B cell (primary cell): ENCODE measurements at regions not wholly inside any gene's neighbourhood (a gene's known extent, or its start where the extent isn't known, plus 50 kb on each side); places are given as distances from the start of the nearest gene placed in this dataset.
"Not testable (repeated sequence)": the region's sequence is repeated elsewhere in the genome, so short reads cannot be mapped to it uniquely, and the experiment has no call there.

Source experiments
- ATAC-seq: fragments of 200-7000 bp; cut with Tn5 transposase; one replicate; pipeline ENCODE4 v1.10.0; 2021; ENCODE audit warnings: low read depth, mild to moderate bottlenecking, moderate number of reproducible peaks, moderate library complexity
- CTCF ChIA-PET: fragments of 350-600 bp; sonication (Branson Sonifier 250); formaldehyde crosslinking; loops from one replicate; lab custom pipeline; 2021; ENCODE audit warnings: antibody characterized with exemption, inconsistent platforms; lab: Charles Lee
- POLR2A ChIA-PET: fragments of 350-600 bp; sonication (Branson Sonifier 250); formaldehyde crosslinking; loops from one replicate; lab custom pipeline; 2021; ENCODE audit warnings: antibody characterized with exemption; lab: Charles Lee
- DNase-seq: peaks from one replicate; pipeline ENCODE4 v3.0.0; 2013
- H2AFZ ChIP-seq: 2 replicates; pipeline ENCODE4 v1.6.1; 2012; ENCODE audit warnings: mild to moderate bottlenecking, low read depth, low read length; ENCODE audit not compliant: insufficient read depth, poor library complexity, severe bottlenecking
- H3K27ac ChIP-seq, 2 donors: 1 replicate in 1 of 2; 2 replicates in 1 of 2; pipeline ENCODE4 v1.5.1; 2012 to 2013; ENCODE audit warnings: low read length in 2 of 2, mild to moderate bottlenecking in 2 of 2, moderate library complexity in 1 of 2
- H3K27me3 ChIP-seq, 4 experiments: fragments of 200-600 bp in 1 of 4; sonication (generic) in 1 of 4; replicated peaks in 1 of 4; 1 replicate in 2 of 4; 2 replicates in 2 of 4; pipeline versions ENCODE4 v1.6.1 to v1.7.0; 2013 to 2016; ENCODE audit warnings: low read length in 3 of 4, mild to moderate bottlenecking in 2 of 4, mixed read lengths in 1 of 4, moderate library complexity in 1 of 4; ENCODE audit not compliant: insufficient read depth in 4 of 4, control insufficient read depth in 3 of 4; ENCODE audit errors: control extremely low read depth in 1 of 4
- H3K36me3 ChIP-seq, 2 experiments: replicated peaks in 1 of 2; 1 replicate in 1 of 2; 2 replicates in 1 of 2; pipeline versions ENCODE4 v1.6.1 to v1.7.1; 2013; ENCODE audit warnings: low read length in 1 of 2; ENCODE audit not compliant: insufficient read depth in 2 of 2, control insufficient read depth in 1 of 2; ENCODE audit errors: control extremely low read depth in 1 of 2, extremely low read depth in 1 of 2
- H3K4me1 ChIP-seq, 2 donors: fragments of 200-600 bp in 1 of 2; sonication (generic) in 1 of 2; 1 replicate in 1 of 2; 2 replicates in 1 of 2; pipeline versions ENCODE4 v1.5.1 to v1.6.1; 2013 to 2017; ENCODE audit warnings: low read length in 2 of 2; ENCODE audit not compliant: control insufficient read depth in 2 of 2, insufficient read depth in 2 of 2
- H3K4me2 ChIP-seq: replicated peaks from 2 replicates; pipeline ENCODE3; 2012; ENCODE audit warnings: mild to moderate bottlenecking, low read depth, low read length; ENCODE audit not compliant: poor library complexity, severe bottlenecking
- H3K4me3 ChIP-seq, 5 experiments: fragments of 200-600 bp in 1 of 5; sonication (generic) in 1 of 5; 1 replicate in 3 of 5; 2 replicates in 2 of 5; pipeline versions ENCODE4 v1.5.1 to v1.7.0; 2011 to 2016; ENCODE audit warnings: low read length in 4 of 5, mild to moderate bottlenecking in 4 of 5, low read depth in 2 of 5, control low read depth in 1 of 5, moderate library complexity in 1 of 5; ENCODE audit not compliant: insufficient read depth in 1 of 5; ENCODE audit errors: control extremely low read depth in 1 of 5, extremely low read depth in 1 of 5
- H3K79me2 ChIP-seq: fragments of 200-600 bp; sonication (generic); one replicate; pipeline ENCODE4 v1.6.0; 2016; ENCODE audit warnings: low read length; ENCODE audit not compliant: control insufficient read depth, insufficient read depth
- H3K9ac ChIP-seq: fragments of 200-600 bp; sonication (generic); 2 replicates; pipeline ENCODE4 v1.6.1; 2017; ENCODE audit warnings: mild to moderate bottlenecking, low read length, moderate library complexity
- H3K9me3 ChIP-seq, 3 donors: one replicate each; pipeline versions ENCODE4 v1.6.1 to v1.7.1; 2013; ENCODE audit warnings: low read length in 2 of 3; ENCODE audit not compliant: control insufficient read depth in 2 of 3, insufficient read depth in 1 of 3; ENCODE audit errors: control extremely low read depth in 1 of 3
- H4K20me1 ChIP-seq: 2 replicates; pipeline ENCODE4 v1.6.0; 2012; ENCODE audit warnings: mild to moderate bottlenecking, low read length; ENCODE audit not compliant: insufficient read depth, control insufficient read depth, poor library complexity, severe bottlenecking
- H3K27ac Mint-ChIP-seq: one replicate; pipeline ENCODE4 v1.8.0; 2021; ENCODE audit warnings: mixed read lengths
- H3K27me3 Mint-ChIP-seq: one replicate; pipeline ENCODE4 v1.8.0; 2021; ENCODE audit warnings: mixed read lengths
- H3K4me1 Mint-ChIP-seq: one replicate; pipeline ENCODE4 v1.8.0; 2021; ENCODE audit warnings: mixed read lengths
- H3K4me3 Mint-ChIP-seq: one replicate; pipeline ENCODE4 v1.8.0; 2021; ENCODE audit warnings: mixed read lengths
- H3K9me3 Mint-ChIP-seq: one replicate; pipeline ENCODE4 v1.8.0; 2022; ENCODE audit warnings: mixed read lengths; ENCODE audit not compliant: insufficient read depth
- EZH2 ChIP-seq: IDR thresholded peaks from 2 replicates; pipeline ENCODE4 v1.6.1; 2012; ENCODE audit warnings: borderline replicate concordance, low read depth, mild to moderate bottlenecking, moderate library complexity, low read length; ENCODE audit not compliant: insufficient read depth, poor library complexity, severe bottlenecking
- WGBS: methylation state at CpG from one replicate; pipeline ENCODE4 v1.1.5; 2013; ENCODE audit warnings: missing lambda C conversion rate; ENCODE audit not compliant: insufficient coverage; 5-methylcytosine and 5-hydroxymethylcytosine counted together
- intact Hi-C: fragments of 100-400 bp; cut with micrococcal nuclease; formaldehyde crosslinking; loops from one replicate; pipeline ENCODE4 v1.10.0; 2022
- TF ChIP-seq, protein P1 (sequence below): fragments of 200-600 bp; IDR thresholded peaks from one replicate; pipeline ENCODE4 v1.8.0; 2022; ENCODE audit warnings: antibody characterized with exemption, mild to moderate bottlenecking

DNA sequence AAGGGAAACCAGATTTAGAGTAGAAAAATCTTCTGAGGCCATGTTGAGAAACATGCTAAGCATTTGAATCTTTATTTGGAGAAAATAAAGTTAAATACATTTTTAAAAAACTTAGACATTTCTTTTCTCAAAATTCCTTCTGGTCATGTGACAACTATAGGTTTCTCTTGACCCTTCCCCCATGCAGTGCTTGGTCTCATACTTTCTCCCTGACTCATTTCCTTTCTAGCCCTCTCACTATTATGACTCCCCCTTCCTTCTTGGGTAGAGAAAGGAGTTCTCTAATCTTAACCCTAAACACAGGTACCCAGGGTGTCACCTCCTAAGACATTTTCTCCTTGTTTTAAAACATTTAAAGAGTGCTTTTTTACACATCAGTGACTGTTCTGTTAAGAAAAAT is 179.5 kb upstream of the TMEM106B start:
- H3K4me1 Mint-ChIP-seq, result no peaks in the 10 kb centered on the region
- Histone ChIP-seq H3K36me3 (no peaks in the 10 kb centered on the region), H3K9ac (no peak overlapping the region), H4K20me1 (no peaks in the 10 kb centered on the region), H3K27me3 (no peaks in the 10 kb centered on the region), H2AFZ (no peak overlapping the region), H3K79me2 (no peaks in the 10 kb centered on the region), H3K4me2 (no peak overlapping the region), H3K9me3 (no peaks in the 10 kb centered on the region), H3K27ac (no peak overlapping the region), H3K4me1 (no peaks in the 10 kb centered on the region), H3K4me3 (no peak overlapping the region)
- H3K27ac Mint-ChIP-seq, result no peak overlapping the region
- H3K9me3 Mint-ChIP-seq, result no peaks in the 10 kb centered on the region
- ChIA-PET CTCF (no interaction called here), POLR2A (no interaction called here)
- TF ChIP-seq, protein P1, sequence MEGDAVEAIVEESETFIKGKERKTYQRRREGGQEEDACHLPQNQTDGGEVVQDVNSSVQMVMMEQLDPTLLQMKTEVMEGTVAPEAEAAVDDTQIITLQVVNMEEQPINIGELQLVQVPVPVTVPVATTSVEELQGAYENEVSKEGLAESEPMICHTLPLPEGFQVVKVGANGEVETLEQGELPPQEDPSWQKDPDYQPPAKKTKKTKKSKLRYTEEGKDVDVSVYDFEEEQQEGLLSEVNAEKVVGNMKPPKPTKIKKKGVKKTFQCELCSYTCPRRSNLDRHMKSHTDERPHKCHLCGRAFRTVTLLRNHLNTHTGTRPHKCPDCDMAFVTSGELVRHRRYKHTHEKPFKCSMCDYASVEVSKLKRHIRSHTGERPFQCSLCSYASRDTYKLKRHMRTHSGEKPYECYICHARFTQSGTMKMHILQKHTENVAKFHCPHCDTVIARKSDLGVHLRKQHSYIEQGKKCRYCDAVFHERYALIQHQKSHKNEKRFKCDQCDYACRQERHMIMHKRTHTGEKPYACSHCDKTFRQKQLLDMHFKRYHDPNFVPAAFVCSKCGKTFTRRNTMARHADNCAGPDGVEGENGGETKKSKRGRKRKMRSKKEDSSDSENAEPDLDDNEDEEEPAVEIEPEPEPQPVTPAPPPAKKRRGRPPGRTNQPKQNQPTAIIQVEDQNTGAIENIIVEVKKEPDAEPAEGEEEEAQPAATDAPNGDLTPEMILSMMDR, result no peak
- TF ChIP-seq EZH2, result no peak
- no peak overlapping the region for H3K4me3 Mint-ChIP-seq
- no peaks in the 10 kb centered on the region for H3K27me3 Mint-ChIP-seq
- intact Hi-C loops, result no loop called here
- ATAC-seq, result no peak
- DNase-seq, result no peak

DNA sequence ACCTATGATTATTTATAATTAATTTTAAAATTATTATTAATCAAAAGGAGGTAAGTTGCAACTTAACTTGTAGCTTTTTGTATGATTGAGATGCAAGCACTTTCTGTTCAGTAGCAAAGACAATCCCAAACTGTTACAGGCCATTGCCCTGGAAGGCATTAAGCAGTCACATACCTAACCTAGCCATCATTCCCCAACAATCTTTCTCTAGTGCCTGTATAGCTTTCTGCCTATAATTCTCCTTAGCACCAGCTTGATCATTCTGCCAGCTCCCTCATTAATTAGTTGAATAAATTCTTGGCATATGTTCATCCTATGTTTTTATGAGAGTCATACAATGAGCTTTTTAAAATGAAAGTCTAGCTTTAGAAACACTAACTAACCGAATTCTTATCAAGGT is 178.9 kb upstream of the TMEM106B start:
- Histone ChIP-seq H3K4me1 (no peaks in the 10 kb centered on the region), H3K4me3 (no peak overlapping the region), H3K27me3 (no peaks in the 10 kb centered on the region), H3K79me2 (no peaks in the 10 kb centered on the region), H2AFZ (no peak overlapping the region), H4K20me1 (no peaks in the 10 kb centered on the region), H3K36me3 (no peaks in the 10 kb centered on the region), H3K4me2 (no peak overlapping the region), H3K9me3 (no peaks in the 10 kb centered on the region), H3K27ac (no peak overlapping the region), H3K9ac (no peak overlapping the region)
- ATAC-seq (no peak), DNase-seq (no peak)
- 100% methylated on average over 1 of the region's 1 CpG for WGBS
- ChIA-PET POLR2A (no interaction called here), CTCF (no interaction called here)
- H3K27ac Mint-ChIP-seq, result no peak overlapping the region
- no peaks in the 10 kb centered on the region for H3K27me3 Mint-ChIP-seq
- intact Hi-C loops, result no loop called here
- no peaks in the 10 kb centered on the region for H3K9me3 Mint-ChIP-seq
- H3K4me3 Mint-ChIP-seq, result no peak overlapping the region
- H3K4me1 Mint-ChIP-seq, result no peaks in the 10 kb centered on the region
- TF ChIP-seq, protein P1, result no peak

DNA sequence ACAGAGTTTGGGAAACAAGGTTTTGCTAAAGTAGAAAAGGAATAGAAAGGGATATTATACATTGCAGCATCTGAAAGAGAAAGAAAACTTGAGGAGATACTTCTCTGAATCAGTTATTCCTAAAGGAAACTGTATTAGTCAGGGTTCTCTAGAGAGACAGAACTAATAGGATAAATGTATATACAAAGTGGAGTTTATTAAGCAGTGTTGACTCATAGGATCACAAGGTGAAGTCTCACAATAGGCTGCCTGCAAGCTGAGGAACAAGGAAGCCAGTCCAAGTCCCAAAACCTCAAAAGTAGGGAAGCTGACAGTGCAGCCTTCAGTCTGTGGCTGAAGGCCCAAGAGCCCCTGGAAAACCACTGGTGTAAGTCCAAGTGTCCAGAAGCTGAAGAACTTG is 167.6 kb upstream of the TMEM106B start:
- H3K27me3 Mint-ChIP-seq, H3K27ac ChIP-seq, H3K27me3 ChIP-seq, DNase-seq, H3K36me3 ChIP-seq, H3K4me2 ChIP-seq, H2AFZ ChIP-seq, H3K27ac Mint-ChIP-seq, CTCF ChIA-PET, POLR2A ChIA-PET, H3K9ac ChIP-seq, intact Hi-C loops, H3K79me2 ChIP-seq, H3K9me3 Mint-ChIP-seq, H3K4me1 Mint-ChIP-seq, H3K4me3 ChIP-seq, H3K4me3 Mint-ChIP-seq, H3K4me1 ChIP-seq, H3K9me3 ChIP-seq, H4K20me1 ChIP-seq, ATAC-seq: not testable (repeated sequence)
